H1 (cell line): ENCODE measurements at regions not wholly inside any gene's neighbourhood (a gene's known extent, or its start where the extent isn't known, plus 50 kb on each side); places are given as distances from the start of the nearest gene placed in this dataset.

Source experiments
- CTCF ChIA-PET: fragments of 300-600 bp; sonication (Branson Sonifier 250); formaldehyde crosslinking; loops from one replicate; lab custom pipeline; 2021; ENCODE audit not compliant: partially characterized antibody; lab: Charles Lee
- POLR2A ChIA-PET: fragments of 300-600 bp; sonication (Branson Sonifier 250); formaldehyde crosslinking; loops from one replicate; lab custom pipeline; 2021; ENCODE audit warnings: inconsistent platforms; ENCODE audit not compliant: partially characterized antibody; lab: Charles Lee
- DNase-seq, 2 experiments: peaks; one replicate each; pipeline versions ENCODE4 v3.0.0 to v3.0.0-alpha.2; 2010 to 2022; ENCODE audit warnings: low spot score in 2 of 2, low read depth in 1 of 2, mixed read lengths in 1 of 2
- FAIRE-seq: peaks from 2 replicates; lab custom pipeline; 2011; peaks lifted over from hg19 to GRCh38; lab: Jason Lieb, UNC
- H2AFZ ChIP-seq: 2 replicates; pipeline ENCODE4 v1.8.1; 2012; ENCODE audit warnings: low read length, inconsistent platforms
- H2AK5ac ChIP-seq: 2 replicates; pipeline ENCODE4 v1.6.1; 2013; ENCODE audit warnings: low read depth, low read length
- H2BK120ac ChIP-seq: replicated peaks from 2 replicates; pipeline ENCODE3; 2013; ENCODE audit warnings: low read depth, low read length, inconsistent platforms
- H2BK12ac ChIP-seq: 2 replicates; pipeline ENCODE4 v1.6.1; 2013; ENCODE audit warnings: low read depth, low read length
- H2BK15ac ChIP-seq: 2 replicates; pipeline ENCODE4 v1.6.1; 2013; ENCODE audit warnings: low read length
- H2BK20ac ChIP-seq: 2 replicates; pipeline ENCODE4 v1.6.1; 2013; ENCODE audit warnings: low read length
- H2BK5ac ChIP-seq: 2 replicates; pipeline ENCODE4 v1.6.1; 2013; ENCODE audit warnings: low read depth, low read length
- H3K14ac ChIP-seq: 2 replicates; pipeline ENCODE4 v1.6.1; 2013; ENCODE audit warnings: inconsistent platforms; ENCODE audit not compliant: insufficient read length
- H3K18ac ChIP-seq: 2 replicates; pipeline ENCODE4 v1.6.1; 2013; ENCODE audit warnings: low read length; ENCODE audit errors: extremely low read depth
- H3K23ac ChIP-seq: 2 replicates; pipeline ENCODE4 v1.6.1; 2013; ENCODE audit warnings: inconsistent platforms; ENCODE audit not compliant: insufficient read length
- H3K23me2 ChIP-seq: 2 replicates; pipeline ENCODE4 v1.6.1; 2013; ENCODE audit warnings: low read depth, low read length
- H3K27ac ChIP-seq: 2 replicates; pipeline ENCODE4 v1.6.1; 2011; ENCODE audit warnings: low read depth, low read length, inconsistent platforms
- H3K27me3 ChIP-seq, 4 experiments: replicated peaks in 1 of 4; 1 replicate in 1 of 4; 2 replicates in 3 of 4; pipeline versions ENCODE4 v1.6.1 to v1.8.1; 2011 to 2013; ENCODE audit warnings: low read length in 3 of 4, mild to moderate bottlenecking in 3 of 4, inconsistent platforms in 2 of 4, mixed read lengths in 2 of 4, moderate library complexity in 1 of 4; ENCODE audit not compliant: control insufficient read depth in 3 of 4, insufficient read depth in 3 of 4; ENCODE audit errors: extremely low read depth in 1 of 4
- H3K36me3 ChIP-seq, 4 experiments: 2 replicates each; pipeline versions ENCODE4 v1.6.1 to v1.8.1; 2011 to 2013; ENCODE audit warnings: mild to moderate bottlenecking in 4 of 4, low read length in 3 of 4, moderate library complexity in 2 of 4, control low read depth in 1 of 4, inconsistent platforms in 1 of 4; ENCODE audit not compliant: insufficient read depth in 4 of 4, control insufficient read depth in 2 of 4
- H3K4ac ChIP-seq: replicated peaks from 2 replicates; pipeline ENCODE3; 2013; ENCODE audit warnings: low read length, low read depth, mixed read lengths, inconsistent platforms; ENCODE audit not compliant: insufficient read length
- H3K4me1 ChIP-seq, 4 experiments: replicated peaks in 1 of 4; 1 replicate in 1 of 4; 2 replicates in 3 of 4; pipeline versions ENCODE4 v1.6.1 to v1.8.1; 2011 to 2013; ENCODE audit warnings: low read length in 3 of 4, inconsistent platforms in 2 of 4, mixed read lengths in 1 of 4; ENCODE audit not compliant: insufficient read depth in 4 of 4, control insufficient read depth in 3 of 4
- H3K4me2 ChIP-seq, 2 experiments: 2 replicates each; pipeline versions ENCODE4 v1.6.1 to v1.8.1; 2011 to 2013; ENCODE audit warnings: low read depth in 2 of 2, low read length in 2 of 2, control low read depth in 1 of 2, inconsistent platforms in 1 of 2, mild to moderate bottlenecking in 1 of 2; ENCODE audit not compliant: insufficient read depth in 1 of 2
- H3K4me3 ChIP-seq, 4 experiments: fragments of 200-600, 300-600 bp in 1 of 4; sonication (generic), shearing (Covaris generic), sonication (Bioruptor Twin) in 1 of 4; 2 replicates each; pipeline versions ENCODE4 v1.5.1 to v1.8.1; 2011 to 2016; ENCODE audit warnings: low read length in 4 of 4, low read depth in 3 of 4, control low read depth in 2 of 4, inconsistent platforms in 2 of 4, mild to moderate bottlenecking in 2 of 4, mixed read lengths in 1 of 4, moderate library complexity in 1 of 4; ENCODE audit not compliant: insufficient read depth in 2 of 4; ENCODE audit errors: extremely low read depth in 1 of 4
- H3K56ac ChIP-seq: replicated peaks from 2 replicates; pipeline ENCODE3; 2013; ENCODE audit warnings: low read depth, mild to moderate bottlenecking, mixed read lengths, low read length, inconsistent platforms; ENCODE audit not compliant: insufficient read length
- H3K79me1 ChIP-seq: 2 replicates; pipeline ENCODE4 v1.6.1; 2013; ENCODE audit warnings: low read depth, low read length, control low read depth
- H3K79me2 ChIP-seq, 2 experiments: 2 replicates each; pipeline versions ENCODE4 v1.6.1 to v1.8.1; 2012 to 2013; ENCODE audit warnings: low read length in 2 of 2, mild to moderate bottlenecking in 2 of 2, inconsistent platforms in 1 of 2; ENCODE audit not compliant: insufficient read depth in 2 of 2, control insufficient read depth in 1 of 2
- H3K9ac ChIP-seq, 4 experiments: replicated peaks in 1 of 4; 1 replicate in 1 of 4; 2 replicates in 3 of 4; pipeline versions ENCODE4 v1.6.1 to v1.8.1; 2011 to 2013; ENCODE audit warnings: low read depth in 3 of 4, low read length in 3 of 4, control low read depth in 2 of 4, mild to moderate bottlenecking in 2 of 4, moderate library complexity in 2 of 4, inconsistent platforms in 1 of 4; ENCODE audit errors: extremely low read depth in 1 of 4
- H3K9me3 ChIP-seq, 2 experiments: 2 replicates each; pipeline versions ENCODE4 v1.6.1 to v1.8.1; 2012 to 2013; ENCODE audit warnings: mild to moderate bottlenecking in 2 of 2, moderate library complexity in 2 of 2, control low read depth in 1 of 2, inconsistent platforms in 1 of 2, low read depth in 1 of 2, low read length in 1 of 2, mixed read lengths in 1 of 2; ENCODE audit not compliant: insufficient read depth in 2 of 2
- H4K20me1 ChIP-seq, 2 experiments: replicated peaks in 1 of 2; 2 replicates each; pipeline versions ENCODE3 to v1.8.1; 2011 to 2013; ENCODE audit warnings: inconsistent platforms in 2 of 2, low read length in 2 of 2, mild to moderate bottlenecking in 1 of 2; ENCODE audit not compliant: insufficient read depth in 2 of 2, control insufficient read depth in 1 of 2
- H4K5ac ChIP-seq: 2 replicates; pipeline ENCODE4 v1.6.1; 2013; ENCODE audit warnings: low read length, low read depth, mixed read lengths, inconsistent platforms; ENCODE audit not compliant: insufficient read length
- H4K8ac ChIP-seq: 2 replicates; pipeline ENCODE4 v1.8.0; 2013; ENCODE audit warnings: mild to moderate bottlenecking, moderate library complexity, low read length, inconsistent platforms; ENCODE audit not compliant: insufficient read depth; ENCODE audit errors: extremely low read depth
- H4K91ac ChIP-seq: replicated peaks from 2 replicates; pipeline ENCODE3; 2013; ENCODE audit warnings: low read length, mixed read lengths, inconsistent platforms; ENCODE audit not compliant: insufficient read length
- CTCF ChIP-seq, 3 experiments: IDR thresholded peaks; 1 replicate in 2 of 3; 2 replicates in 1 of 3; pipeline versions ENCODE4 v1.5.1 to v1.6.1; 2011; ENCODE audit warnings: low read length in 3 of 3, mild to moderate bottlenecking in 3 of 3, inconsistent platforms in 2 of 3, low read depth in 1 of 3, moderate library complexity in 1 of 3; ENCODE audit not compliant: insufficient read depth in 1 of 3; ENCODE audit errors: control extremely low read depth in 1 of 3
- JUND ChIP-seq: IDR thresholded peaks from 2 replicates; pipeline ENCODE4 v1.6.1; 2011; ENCODE audit warnings: mild to moderate bottlenecking, improper control_type of control experiment, low read length
- KDM1A ChIP-seq: fragments of 200-600, 300-600 bp; sonication (generic); IDR thresholded peaks from 2 replicates; pipeline ENCODE4 v1.7.1; 2016; ENCODE audit warnings: mild to moderate bottlenecking, low read length, borderline replicate concordance
- MAFK ChIP-seq: IDR thresholded peaks from 2 replicates; pipeline ENCODE4 v1.6.1; 2012; ENCODE audit warnings: low read depth, mild to moderate bottlenecking, improper control_type of control experiment, low read length
- POU5F1 ChIP-seq: IDR thresholded peaks from 2 replicates; pipeline ENCODE4 v1.6.1; 2011; ENCODE audit warnings: low read depth, mild to moderate bottlenecking, low read length, moderate library complexity
- SIX5 ChIP-seq: IDR thresholded peaks from 2 replicates; pipeline ENCODE4 v1.6.1; 2011; ENCODE audit warnings: mild to moderate bottlenecking, low read depth, low read length
- SP1 ChIP-seq: IDR thresholded peaks from 2 replicates; pipeline ENCODE4 v1.6.1; 2011; ENCODE audit warnings: low read depth, low read length
- WGBS, 2 experiments: shearing (Covaris generic) in 1 of 2; methylation state at CpG; one replicate each; pipeline versions ENCODE4 v1.1.6 to v1.1.7; 2013 to 2015; ENCODE audit warnings: low lambda C conversion rate in 2 of 2, mixed read lengths in 2 of 2, inconsistent platforms in 1 of 2, low coverage in 1 of 2, missing lambda C conversion rate in 1 of 2; ENCODE audit not compliant: insufficient replicate concordance in 2 of 2, insufficient coverage in 1 of 2, insufficient read length in 1 of 2; ENCODE audit errors: extremely low coverage in 1 of 2, missing lambda C conversion rate in 1 of 2; 5-methylcytosine and 5-hydroxymethylcytosine counted together

- ChIA-PET CTCF (interaction anchor here (1.1 to 2.6 kb wide), 3 partner anchors 10 to 68 kb away, joined by 3 to 10 read pairs (median 5); no protein-coding TSS in a partner anchor), POLR2A (no interaction called here)
- no peaks in the 10 kb centered on the region for H3K27me3 ChIP-seq
- no peak overlapping the region for H3K27ac ChIP-seq
- no peak overlapping the region for H3K56ac ChIP-seq
- DNase-seq (no peak), FAIRE-seq (no peak)
- no peaks in the 10 kb centered on the region for H3K79me2 ChIP-seq
- H3K4me3 ChIP-seq = no peak overlapping the region
- no peak overlapping the region for H3K4me2 ChIP-seq
- H2AK5ac ChIP-seq = no peak overlapping the region
- TF ChIP-seq JUND (no peak), CTCF (IDR thresholded peaks at IDR 0.05; ENCODE audit: control extremely low read depth in 1 of 3, insufficient read depth in 1 of 3, low read depth in 1 of 3, low read length in 3 of 3) (no peak), KDM1A (no peak), POU5F1 (no peak), SP1 (no peak), MAFK (no peak), SIX5 (no peak)
- H3K4ac ChIP-seq = no peak overlapping the region
- H2AFZ ChIP-seq = no peak overlapping the region
- H2BK20ac ChIP-seq = no peak overlapping the region
- no peak overlapping the region for H3K18ac ChIP-seq
- H3K23me2 ChIP-seq = no peaks in the 10 kb centered on the region; the same call in 1 of the 2 replicates
- no peaks in the 10 kb centered on the region for H3K9me3 ChIP-seq
- H4K5ac ChIP-seq = no peak overlapping the region
- H4K8ac ChIP-seq = no peak overlapping the region
- no peak overlapping the region for H2BK12ac ChIP-seq
- H2BK5ac ChIP-seq = no peak overlapping the region
- no peaks in the 10 kb centered on the region for H3K4me1 ChIP-seq
- H4K91ac ChIP-seq = no peak overlapping the region
- H3K36me3 ChIP-seq = no peaks in the 10 kb centered on the region
- no peak overlapping the region for H3K9ac ChIP-seq
- WGBS, 2 experiments = 93% methylated on average over 1 of the region's 1 CpG; no CpG with 5 or more reads in 1 of the 2 experiments
- H3K23ac ChIP-seq = no peak overlapping the region
- H3K14ac ChIP-seq = no peak overlapping the region
- H2BK15ac ChIP-seq = no peak overlapping the region
- no peak overlapping the region for H2BK120ac ChIP-seq
- H4K20me1 ChIP-seq = no peaks in the 10 kb centered on the region
- H3K79me1 ChIP-seq = no peaks in the 10 kb centered on the region
Measured at GRCh38 chr9:82538634-82539033, 524.3 kb downstream of the RASEF start.
